OCI-LY7 (cell line): ENCODE measurements at regions not wholly inside any gene's neighbourhood (a gene's known extent, or its start where the extent isn't known, plus 50 kb on each side); places are given as distances from the start of the nearest gene placed in this dataset.

Experiments used
- BruUV-seq: library from RNA; stranded (reverse); fragments of 400-500 nt; replicated peaks from 2 replicates; lab custom pipeline; 2021; lab: Mats Ljungman, UMichigan
- CTCF ChIA-PET: fragments of 300-600 bp; sonication (Branson Sonifier 250); formaldehyde crosslinking; loops from one replicate; lab custom pipeline; 2022; ENCODE audit warnings: antibody characterized with exemption; ENCODE audit not compliant: unreplicated experiment; lab: Charles Lee
- POLR2A ChIA-PET: fragments of 300-600 bp; sonication (Branson Sonifier 250); formaldehyde crosslinking; loops from one replicate; lab custom pipeline; 2022; ENCODE audit warnings: antibody characterized with exemption; lab: Charles Lee
- DNase-seq: peaks from one replicate; pipeline ENCODE4 v3.0.0-alpha.2; 2015; ENCODE audit warnings: low spot score
- H2AFZ ChIP-seq: fragments of 200-600 bp; sonication (generic), shearing (Covaris generic); 2 replicates; pipeline ENCODE4 v1.6.1; 2014; ENCODE audit warnings: mild to moderate bottlenecking, antibody characterized with exemption, low read length, moderate library complexity
- H3K27ac ChIP-seq: fragments of 200-600 bp; sonication (generic); 2 replicates; pipeline ENCODE4 v1.5.1; 2014; ENCODE audit warnings: mixed run types, low read depth, mild to moderate bottlenecking, moderate library complexity, low read length, inconsistent platforms; ENCODE audit not compliant: poor library complexity, severe bottlenecking
- H3K36me3 ChIP-seq: fragments of 200-600 bp; sonication (generic); 2 replicates; pipeline ENCODE4 v1.6.1; 2014; ENCODE audit warnings: mild to moderate bottlenecking, antibody characterized with exemption, low read length, moderate library complexity, mixed read lengths; ENCODE audit not compliant: insufficient read depth
- H3K4me1 ChIP-seq: fragments of 200-600 bp; sonication (generic); 2 replicates; pipeline ENCODE4 v1.5.1; 2014; ENCODE audit warnings: mild to moderate bottlenecking, low read length; ENCODE audit not compliant: insufficient read depth, poor library complexity, severe bottlenecking
- H3K4me2 ChIP-seq: fragments of 200-600 bp; sonication (generic); 2 replicates; pipeline ENCODE4 v1.6.1; 2014; ENCODE audit warnings: mild to moderate bottlenecking, low read length
- H3K4me3 ChIP-seq: fragments of 200-600 bp; sonication (generic); 2 replicates; pipeline ENCODE4 v1.5.1; 2014; ENCODE audit warnings: mild to moderate bottlenecking, low read depth, low read length; ENCODE audit not compliant: poor library complexity, severe bottlenecking
- H3K79me2 ChIP-seq: fragments of 200-600 bp; sonication (generic); 2 replicates; pipeline ENCODE4 v1.6.1; 2016; ENCODE audit warnings: low read depth, mild to moderate bottlenecking, low read length, moderate library complexity, mixed read lengths; ENCODE audit not compliant: insufficient read depth
- H3K9me2 ChIP-seq: fragments of 200-600 bp; sonication (generic); 2 replicates; pipeline ENCODE4 v1.6.1; 2016; ENCODE audit warnings: mild to moderate bottlenecking, low read length, mixed read lengths; ENCODE audit not compliant: insufficient read depth
- H3K9me3 ChIP-seq: fragments of 200-600 bp; sonication (generic); 2 replicates; pipeline ENCODE4 v1.6.1; 2014; ENCODE audit warnings: mild to moderate bottlenecking, mixed run types, low read length, mixed read lengths
- H4K20me1 ChIP-seq: fragments of 200-600 bp; sonication (generic); 2 replicates; pipeline ENCODE4 v1.6.1; 2014; ENCODE audit warnings: mild to moderate bottlenecking, antibody characterized with exemption, low read length, moderate library complexity, mixed read lengths; ENCODE audit not compliant: insufficient read depth
- CTCF ChIP-seq: fragments of 200-600 bp; sonication (generic); conservative IDR thresholded peaks from 2 replicates; pipeline ENCODE4 v1.5.1; 2014; ENCODE audit warnings: mild to moderate bottlenecking, antibody characterized with exemption, low read length, moderate library complexity, mixed read lengths
- EZH2phosphoT487 ChIP-seq: fragments of 200-600 bp; sonication (generic); IDR thresholded peaks from 2 replicates; pipeline ENCODE4 v1.6.1; 2018; ENCODE audit warnings: low read depth, borderline replicate concordance, mild to moderate bottlenecking, mixed run types, antibody characterized with exemption, low read length, moderate library complexity, mixed read lengths
- intact Hi-C: fragments of 100-400 bp; cut with micrococcal nuclease; formaldehyde crosslinking; loops from one replicate; pipeline ENCODE4 v1.10.0; 2022; ENCODE audit not compliant: unreplicated experiment

- no peak for DNase-seq
- TF ChIP-seq EZH2phosphoT487 (no peak), CTCF (no peak)
- no TSS peak for BruUV-seq
- H3K9me2 ChIP-seq = no peaks in the 10 kb centered on the region
- H3K4me3 ChIP-seq = no peak overlapping the region
- H3K4me2 ChIP-seq = no peak overlapping the region
- no peak overlapping the region for H2AFZ ChIP-seq
- no peaks in the 10 kb centered on the region for H3K9me3 ChIP-seq
- intact Hi-C loops = no loop called here
- no peaks in the 10 kb centered on the region for H3K4me1 ChIP-seq
- POLR2A ChIA-PET = no interaction called here
- no peaks in the 10 kb centered on the region for H3K36me3 ChIP-seq
- CTCF ChIA-PET = no interaction called here
- H3K27ac ChIP-seq = no peak overlapping the region
- no peaks in the 10 kb centered on the region for H4K20me1 ChIP-seq
- no peaks in the 10 kb centered on the region for H3K79me2 ChIP-seq
These were observed 161.3 kb downstream of the FBLN2 start for GRCh38 chr3:13710251-13710650.

DNA sequence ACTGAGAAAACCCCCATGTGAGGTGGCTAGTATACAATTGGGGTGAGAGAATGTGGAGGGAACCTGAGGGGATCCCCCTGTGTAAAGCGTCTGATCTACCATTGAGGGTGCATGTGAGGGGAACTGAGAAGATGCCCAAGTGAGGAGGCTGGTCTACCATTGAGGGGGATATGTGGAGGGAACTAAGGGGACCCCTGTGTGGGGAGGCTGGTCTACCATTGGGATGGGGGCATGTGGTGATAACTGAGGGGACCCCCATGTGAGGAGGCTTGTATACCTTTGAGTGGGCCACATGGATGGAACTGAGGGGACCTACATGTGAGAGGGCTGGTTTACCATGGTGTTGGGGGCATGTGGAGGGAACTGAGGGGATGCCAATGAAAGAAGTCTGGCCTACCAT, 160.8 kb downstream of the FBLN2 start:
- DNase-seq = no peak
- H3K4me1 ChIP-seq = no peaks in the 10 kb centered on the region
- ChIA-PET CTCF (no interaction called here), POLR2A (no interaction called here)
- no peak for TF ChIP-seq CTCF
- TF ChIP-seq EZH2phosphoT487 = no peak
- H3K9me2 ChIP-seq = no peaks in the 10 kb centered on the region
- intact Hi-C loops = no loop called here
- BruUV-seq = no TSS peak
- H3K9me3 ChIP-seq = no peaks in the 10 kb centered on the region
- no peaks in the 10 kb centered on the region for H3K36me3 ChIP-seq
- H3K79me2 ChIP-seq = no peaks in the 10 kb centered on the region
- H2AFZ ChIP-seq = no peak overlapping the region
- H3K4me2 ChIP-seq = no peak overlapping the region
- H3K4me3 ChIP-seq = no peak overlapping the region
- no peak overlapping the region for H3K27ac ChIP-seq
- H4K20me1 ChIP-seq = no peaks in the 10 kb centered on the region

- CTCF ChIA-PET = no interaction called here
- Histone ChIP-seq H4K20me1 (no peaks in the 10 kb centered on the region), H3K27ac (no peak overlapping the region), H3K9me3 (no peaks in the 10 kb centered on the region), H3K36me3 (no peaks in the 10 kb centered on the region), H2AFZ (no peak overlapping the region), H3K79me2 (no peaks in the 10 kb centered on the region), H3K4me3 (no peak overlapping the region), H3K4me2 (no peak overlapping the region), H3K9me2 (no peaks in the 10 kb centered on the region), H3K4me1 (no peaks in the 10 kb centered on the region)
- no TSS peak for BruUV-seq
- POLR2A ChIA-PET = no interaction called here
- DNase-seq = no peak
- no peak for TF ChIP-seq EZH2phosphoT487
- TF ChIP-seq CTCF = no peak
- intact Hi-C loops = no loop called here
These were observed 160.1 kb downstream of the FBLN2 start for GRCh38 chr3:13708871-13709595.
